ENCODE measurements at regions not wholly inside any gene's neighbourhood (a gene's known extent, or its start where the extent isn't known, plus 50 kb on each side); places are given as distances from the start of the nearest gene placed in this dataset.

GRCh38 chr7:125678771-125679170, 749.1 kb upstream of the POT1 start:
- intact Hi-C loops (cut with micrococcal nuclease), result loop anchor here (10.0 kb wide), 1 partner anchor 614 kb away; no protein-coding TSS in a partner anchor
- Histone ChIP-seq H3K4me3 (no peak overlapping the region), H3K27me3 (ENCODE audit: low read depth) (no peaks in the 10 kb centered on the region), H3K9me3 (replicated peaks) (no peaks in the 10 kb centered on the region), H3K4me1 (no peaks in the 10 kb centered on the region), H3K36me3 (no peaks in the 10 kb centered on the region), H3K27ac (replicated peaks) (no peak overlapping the region)
- DNase-seq, result no peak
- TF ChIP-seq CTCF (IDR thresholded peaks at IDR 0.05; ENCODE audit: borderline replicate concordance), result no peak

- Histone ChIP-seq H3K4me1 (no peaks in the 10 kb centered on the region), H3K9me3 (replicated peaks) (no peaks in the 10 kb centered on the region), H3K27me3 (ENCODE audit: low read depth) (no peaks in the 10 kb centered on the region), H3K27ac (replicated peaks) (no peak overlapping the region), H3K36me3 (no peaks in the 10 kb centered on the region), H3K4me3 (no peak overlapping the region)
- intact Hi-C loops (cut with micrococcal nuclease), result loop anchor here (10.0 kb wide), 1 partner anchor 611 kb away; no protein-coding TSS in a partner anchor
- TF ChIP-seq CTCF (IDR thresholded peaks at IDR 0.05; ENCODE audit: borderline replicate concordance), result no peak
- no peak for DNase-seq
Measured at GRCh38 chr7:125675640-125676039, 746.0 kb upstream of the POT1 start.

- intact Hi-C loops (cut with micrococcal nuclease), result loop anchor here (10.0 kb wide), 1 partner anchor 610 kb away; no protein-coding TSS in a partner anchor
- no peaks in the 10 kb centered on the region for H3K27me3 ChIP-seq (ENCODE audit: low read depth)
- no peak for DNase-seq
- H3K36me3 ChIP-seq, result no peaks in the 10 kb centered on the region
- TF ChIP-seq CTCF (IDR thresholded peaks at IDR 0.05; ENCODE audit: borderline replicate concordance), result no peak
- no peak overlapping the region for H3K27ac ChIP-seq (replicated peaks)
- H3K9me3 ChIP-seq (replicated peaks), result no peaks in the 10 kb centered on the region
- H3K4me1 ChIP-seq, result no peaks in the 10 kb centered on the region
- H3K4me3 ChIP-seq, result no peak overlapping the region
Measured at GRCh38 chr7:125675169-125675568, 745.5 kb upstream of the POT1 start.

- no peak overlapping the region for H3K27ac ChIP-seq (replicated peaks)
- no peaks in the 10 kb centered on the region for H3K9me3 ChIP-seq (replicated peaks)
- DNase-seq, result no peak
- H3K4me1 ChIP-seq, result no peaks in the 10 kb centered on the region
- no peak overlapping the region for H3K4me3 ChIP-seq
- H3K27me3 ChIP-seq (ENCODE audit: low read depth), result no peaks in the 10 kb centered on the region
- intact Hi-C loops (cut with micrococcal nuclease), result loop anchor here (10.0 kb wide), 1 partner anchor 606 kb away; no protein-coding TSS in a partner anchor
- TF ChIP-seq CTCF (IDR thresholded peaks at IDR 0.05; ENCODE audit: borderline replicate concordance), result peak; percentile 56
- H3K36me3 ChIP-seq, result no peaks in the 10 kb centered on the region
Measured at GRCh38 chr7:125670926-125671572, 741.4 kb upstream of the POT1 start.

- no peak overlapping the region for H3K27ac ChIP-seq (replicated peaks)
- H3K9me3 ChIP-seq (replicated peaks), result no peaks in the 10 kb centered on the region
- no peaks in the 10 kb centered on the region for H3K27me3 ChIP-seq (ENCODE audit: low read depth)
- intact Hi-C loops (cut with micrococcal nuclease), result no loop called here
- no peaks in the 10 kb centered on the region for H3K36me3 ChIP-seq
- no peak for DNase-seq
- H3K4me1 ChIP-seq, result no peaks in the 10 kb centered on the region
- H3K4me3 ChIP-seq, result no peak overlapping the region
- no peak for TF ChIP-seq CTCF (IDR thresholded peaks at IDR 0.05; ENCODE audit: borderline replicate concordance)
Measured at GRCh38 chr7:125668321-125668993, 738.8 kb upstream of the POT1 start.
